Loucy (cell line): ENCODE measurements at regions not wholly inside any gene's neighbourhood (a gene's known extent, or its start where the extent isn't known, plus 50 kb on each side); places are given as distances from the start of the nearest gene placed in this dataset.

Source experiments
- EZH2phosphoT487 ChIP-seq: fragments of 200-600 bp; IDR thresholded peaks from 2 replicates; pipeline ENCODE4 v1.6.1; 2018; ENCODE audit warnings: antibody characterized with exemption, mild to moderate bottlenecking, moderate library complexity, borderline replicate concordance
- TF ChIP-seq, protein P1 (sequence below): fragments of 200-600 bp; sonication (generic); conservative IDR thresholded peaks from 2 replicates; pipeline ENCODE4 v1.5.1; 2014; ENCODE audit warnings: mild to moderate bottlenecking, antibody characterized with exemption, low read length

DNA sequence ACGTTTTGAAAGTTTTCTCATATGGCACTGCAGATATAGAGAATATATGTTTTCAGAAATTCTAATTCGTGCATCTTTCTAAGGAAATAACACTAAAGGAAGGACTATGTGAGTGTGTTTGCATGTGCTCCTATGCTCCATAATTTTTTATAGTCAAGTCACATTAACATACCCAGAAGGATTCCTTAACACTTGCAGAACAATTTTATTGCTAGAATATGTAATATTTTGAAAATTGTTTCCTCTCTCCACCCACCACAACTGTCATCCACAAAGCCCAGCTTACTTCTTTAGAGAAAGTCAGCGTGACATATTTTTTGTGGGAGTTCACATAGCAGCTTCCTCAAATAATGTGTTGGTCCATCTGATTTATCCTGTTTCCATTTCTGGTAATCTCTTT lies 604.6 kb upstream of the MGAT4C start:
- TF ChIP-seq, protein P1, sequence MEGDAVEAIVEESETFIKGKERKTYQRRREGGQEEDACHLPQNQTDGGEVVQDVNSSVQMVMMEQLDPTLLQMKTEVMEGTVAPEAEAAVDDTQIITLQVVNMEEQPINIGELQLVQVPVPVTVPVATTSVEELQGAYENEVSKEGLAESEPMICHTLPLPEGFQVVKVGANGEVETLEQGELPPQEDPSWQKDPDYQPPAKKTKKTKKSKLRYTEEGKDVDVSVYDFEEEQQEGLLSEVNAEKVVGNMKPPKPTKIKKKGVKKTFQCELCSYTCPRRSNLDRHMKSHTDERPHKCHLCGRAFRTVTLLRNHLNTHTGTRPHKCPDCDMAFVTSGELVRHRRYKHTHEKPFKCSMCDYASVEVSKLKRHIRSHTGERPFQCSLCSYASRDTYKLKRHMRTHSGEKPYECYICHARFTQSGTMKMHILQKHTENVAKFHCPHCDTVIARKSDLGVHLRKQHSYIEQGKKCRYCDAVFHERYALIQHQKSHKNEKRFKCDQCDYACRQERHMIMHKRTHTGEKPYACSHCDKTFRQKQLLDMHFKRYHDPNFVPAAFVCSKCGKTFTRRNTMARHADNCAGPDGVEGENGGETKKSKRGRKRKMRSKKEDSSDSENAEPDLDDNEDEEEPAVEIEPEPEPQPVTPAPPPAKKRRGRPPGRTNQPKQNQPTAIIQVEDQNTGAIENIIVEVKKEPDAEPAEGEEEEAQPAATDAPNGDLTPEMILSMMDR, result no peak
- TF ChIP-seq EZH2phosphoT487, result no peak
